ENCODE measurements at regions not wholly inside any gene's neighbourhood (a gene's known extent, or its start where the extent isn't known, plus 50 kb on each side); places are given as distances from the start of the nearest gene placed in this dataset.

- no peak for TF ChIP-seq CTCF (IDR thresholded peaks at IDR 0.05; ENCODE audit: low read depth, low read length, missing control alignments)
- Histone ChIP-seq H3K27ac (no peak overlapping the region), H3K27me3 (replicated peaks) (no peaks in the 10 kb centered on the region), H3K36me3 (replicated peaks) (no peaks in the 10 kb centered on the region), H3K4me3 (ENCODE audit: low read depth, low read length) (no peak overlapping the region)
- no peak for DNase-seq
- in situ Hi-C loops (cut with HindIII; ENCODE audit: low pct_ligation_motif_present, low sequenced_read_pairs) = no loop called here
Measured at GRCh38 chr4:135605076-135605475, 1403.5 kb upstream of the PABPC4L start.

GRCh38 chr4:135604531-135604930, 1402.9 kb upstream of the PABPC4L start:
- TF ChIP-seq CTCF (IDR thresholded peaks at IDR 0.05; ENCODE audit: low read depth, low read length, missing control alignments) = no peak
- in situ Hi-C loops (cut with HindIII; ENCODE audit: low pct_ligation_motif_present, low sequenced_read_pairs) = no loop called here
- H3K36me3 ChIP-seq (replicated peaks) = no peaks in the 10 kb centered on the region
- no peak for DNase-seq
- no peak overlapping the region for H3K27ac ChIP-seq
- no peak overlapping the region for H3K4me3 ChIP-seq (ENCODE audit: low read depth, low read length)
- no peaks in the 10 kb centered on the region for H3K27me3 ChIP-seq (replicated peaks)

- H3K27me3 ChIP-seq (replicated peaks) = no peaks in the 10 kb centered on the region
- in situ Hi-C loops (cut with HindIII; ENCODE audit: low pct_ligation_motif_present, low sequenced_read_pairs) = no loop called here
- no peak for TF ChIP-seq CTCF (IDR thresholded peaks at IDR 0.05; ENCODE audit: low read depth, low read length, missing control alignments)
- H3K27ac ChIP-seq = no peak overlapping the region
- no peak for DNase-seq
- H3K4me3 ChIP-seq (ENCODE audit: low read depth, low read length) = no peak overlapping the region
- no peaks in the 10 kb centered on the region for H3K36me3 ChIP-seq (replicated peaks)
Measured at GRCh38 chr4:135601351-135601750, 1399.8 kb upstream of the PABPC4L start.

GRCh38 chr4:135598151-135598550, 1396.6 kb upstream of the PABPC4L start:
- H3K27ac ChIP-seq = no peak overlapping the region
- H3K27me3 ChIP-seq (replicated peaks) = no peaks in the 10 kb centered on the region
- H3K4me3 ChIP-seq (ENCODE audit: low read depth, low read length) = no peak overlapping the region
- TF ChIP-seq CTCF (IDR thresholded peaks at IDR 0.05; ENCODE audit: low read depth, low read length, missing control alignments) = no peak
- DNase-seq = no peak
- in situ Hi-C loops (cut with HindIII; ENCODE audit: low pct_ligation_motif_present, low sequenced_read_pairs) = no loop called here
- no peaks in the 10 kb centered on the region for H3K36me3 ChIP-seq (replicated peaks)

- no peak overlapping the region for H3K4me3 ChIP-seq (ENCODE audit: low read depth, low read length)
- DNase-seq = no peak
- TF ChIP-seq CTCF (IDR thresholded peaks at IDR 0.05; ENCODE audit: low read depth, low read length, missing control alignments) = no peak
- H3K36me3 ChIP-seq (replicated peaks) = no peaks in the 10 kb centered on the region
- in situ Hi-C loops (cut with HindIII; ENCODE audit: low pct_ligation_motif_present, low sequenced_read_pairs) = no loop called here
- H3K27me3 ChIP-seq (replicated peaks) = no peaks in the 10 kb centered on the region
- H3K27ac ChIP-seq = no peak overlapping the region
Measured at GRCh38 chr4:135594521-135594920, 1392.9 kb upstream of the PABPC4L start.

GRCh38 chr4:135575041-135575440, 1373.5 kb upstream of the PABPC4L start:
- no peaks in the 10 kb centered on the region for H3K36me3 ChIP-seq (replicated peaks)
- no peak overlapping the region for H3K4me3 ChIP-seq (ENCODE audit: low read depth, low read length)
- H3K27me3 ChIP-seq (replicated peaks) = no peaks in the 10 kb centered on the region
- TF ChIP-seq CTCF (IDR thresholded peaks at IDR 0.05; ENCODE audit: low read depth, low read length, missing control alignments) = no peak
- H3K27ac ChIP-seq = no peak overlapping the region
- no peak for DNase-seq
- in situ Hi-C loops (cut with HindIII; ENCODE audit: low pct_ligation_motif_present, low sequenced_read_pairs) = no loop called here
